ENCODE measurements at regions not wholly inside any gene's neighbourhood (a gene's known extent, or its start where the extent isn't known, plus 50 kb on each side); places are given as distances from the start of the nearest gene placed in this dataset.

- no peak for ATAC-seq (ENCODE audit: low read depth in 2 of 2)
- no peak for DNase-seq
- Mint-ChIP-seq H3K27ac (no peak overlapping the region), H3K36me3 (no peaks in the 10 kb centered on the region), H3K4me3 (no peak overlapping the region), H3K9me3 (peaks cover 0 to 3% (median 0%) of the 10 kb centered on the region in 7 donors), H3K4me1 (no peaks in the 10 kb centered on the region), H3K27me3 (peaks cover 0 to 4% (median 0%) of the 10 kb centered on the region in 3 donors)
Observed at GRCh38 chr15:61489571-61489970, 260.5 kb upstream of the RORA start.

GRCh38 chr15:61483599-61483998, 254.5 kb upstream of the RORA start:
- DNase-seq (no peak), ATAC-seq (ENCODE audit: low read depth in 2 of 2) (no peak)
- H3K9me3 Mint-ChIP-seq = peaks cover 0 to 3% (median 0%) of the 10 kb centered on the region in 7 donors
- H3K27me3 Mint-ChIP-seq = peaks cover 0 to 5% (median 4%) of the 10 kb centered on the region in 3 donors
- H3K36me3 Mint-ChIP-seq = no peaks in the 10 kb centered on the region
- H3K4me1 Mint-ChIP-seq = no peaks in the 10 kb centered on the region
- H3K27ac Mint-ChIP-seq = no peak overlapping the region
- H3K4me3 Mint-ChIP-seq = no peak overlapping the region

- Mint-ChIP-seq H3K27me3 (peaks cover 0 to 5% (median 0%) of the 10 kb centered on the region in 3 donors), H3K27ac (no peak overlapping the region), H3K36me3 (no peaks in the 10 kb centered on the region), H3K4me1 (no peaks in the 10 kb centered on the region), H3K9me3 (peaks cover 0 to 3% (median 0%) of the 10 kb centered on the region in 7 donors), H3K4me3 (no peak overlapping the region)
- ATAC-seq (ENCODE audit: low read depth in 2 of 2) = no peak
- no peak for DNase-seq
Observed at GRCh38 chr15:61481886-61482285, 252.8 kb upstream of the RORA start.

- Mint-ChIP-seq H3K36me3 (no peaks in the 10 kb centered on the region), H3K4me3 (no peak overlapping the region), H3K9me3 (no peaks in the 10 kb centered on the region), H3K27ac (no peak overlapping the region), H3K27me3 (peaks cover 0 to 5% (median 0%) of the 10 kb centered on the region in 3 donors), H3K4me1 (no peaks in the 10 kb centered on the region)
- no peak for ATAC-seq (ENCODE audit: low read depth in 2 of 2)
- DNase-seq = no peak
Observed at GRCh38 chr15:61480863-61481262, 251.8 kb upstream of the RORA start.

- Mint-ChIP-seq H3K27me3 (peaks cover 0 to 5% (median 0%) of the 10 kb centered on the region in 3 donors), H3K36me3 (no peaks in the 10 kb centered on the region), H3K4me3 (no peak overlapping the region), H3K9me3 (peaks cover 0 to under 1% (median 0%) of the 10 kb centered on the region in 7 donors), H3K27ac (no peak overlapping the region), H3K4me1 (no peaks in the 10 kb centered on the region)
- DNase-seq (no peak), ATAC-seq (ENCODE audit: low read depth in 2 of 2) (no peak)
Observed at GRCh38 chr15:61480295-61480694, 251.2 kb upstream of the RORA start.

GRCh38 chr15:61479613-61480012, 250.5 kb upstream of the RORA start:
- H3K27ac Mint-ChIP-seq = no peak overlapping the region
- peaks cover 0 to 5% (median 4%) of the 10 kb centered on the region in 3 donors for H3K27me3 Mint-ChIP-seq
- no peak for DNase-seq
- ATAC-seq (ENCODE audit: low read depth in 2 of 2) = no peak
- no peak overlapping the region for H3K4me3 Mint-ChIP-seq
- H3K9me3 Mint-ChIP-seq = peaks cover 0 to 7% (median 2%) of the 10 kb centered on the region in 7 donors
- H3K4me1 Mint-ChIP-seq = no peaks in the 10 kb centered on the region
- H3K36me3 Mint-ChIP-seq = no peaks in the 10 kb centered on the region

- H3K27me3 Mint-ChIP-seq = peaks cover 8 to 14% (median 11%) of the 10 kb centered on the region in 3 donors
- DNase-seq (no peak), ATAC-seq (ENCODE audit: low read depth in 2 of 2) (no peak)
- H3K9me3 Mint-ChIP-seq = peaks cover 0 to 11% (median 3%) of the 10 kb centered on the region in 7 donors
- no peaks in the 10 kb centered on the region for H3K4me1 Mint-ChIP-seq
- no peak overlapping the region for H3K27ac Mint-ChIP-seq
- H3K4me3 Mint-ChIP-seq = no peak overlapping the region
- H3K36me3 Mint-ChIP-seq = peaks cover 0 to 3% of the 10 kb centered on the region in 2 donors
Observed at GRCh38 chr15:61476741-61477140, 247.6 kb upstream of the RORA start.

GRCh38 chr15:61474796-61475195, 245.7 kb upstream of the RORA start:
- Mint-ChIP-seq H3K4me1 (no peaks in the 10 kb centered on the region), H3K36me3 (peaks cover 0 to 5% of the 10 kb centered on the region in 2 donors), H3K27ac (no peak overlapping the region), H3K9me3 (peaks cover 0 to 11% (median 4%) of the 10 kb centered on the region in 7 donors), H3K27me3 (peaks cover 7 to 14% (median 11%) of the 10 kb centered on the region in 3 donors), H3K4me3 (no peak overlapping the region)
- DNase-seq (no peak), ATAC-seq (ENCODE audit: low read depth in 2 of 2) (no peak)

- peaks cover 0 to 10% (median under 1%) of the 10 kb centered on the region in 3 donors for H3K27me3 Mint-ChIP-seq
- H3K27ac Mint-ChIP-seq = no peak overlapping the region
- H3K9me3 Mint-ChIP-seq = peaks cover 0 to 4% (median 0%) of the 10 kb centered on the region in 7 donors
- no peak for DNase-seq
- no peaks in the 10 kb centered on the region for H3K4me1 Mint-ChIP-seq
- ATAC-seq (ENCODE audit: low read depth in 2 of 2) = no peak
- peaks cover 0 to 5% of the 10 kb centered on the region in 2 donors for H3K36me3 Mint-ChIP-seq
- H3K4me3 Mint-ChIP-seq = no peak overlapping the region
Observed at GRCh38 chr15:61467823-61468222, 238.7 kb upstream of the RORA start.

- peaks cover 0 to 2% (median 0%) of the 10 kb centered on the region in 7 donors for H3K9me3 Mint-ChIP-seq
- H3K4me3 Mint-ChIP-seq = no peak overlapping the region
- no peaks in the 10 kb centered on the region for H3K36me3 Mint-ChIP-seq
- no peaks in the 10 kb centered on the region for H3K4me1 Mint-ChIP-seq
- peaks cover 0 to 6% (median 1%) of the 10 kb centered on the region in 3 donors for H3K27me3 Mint-ChIP-seq
- ATAC-seq (ENCODE audit: low read depth in 2 of 2) = no peak
- no peak overlapping the region for H3K27ac Mint-ChIP-seq
- DNase-seq = no peak
Observed at GRCh38 chr15:61459785-61460707, 230.9 kb upstream of the RORA start.

GRCh38 chr15:61457050-61457733, 228.1 kb upstream of the RORA start:
- Mint-ChIP-seq H3K27me3 (peaks cover 0 to 6% (median 0%) of the 10 kb centered on the region in 3 donors), H3K27ac (no peak overlapping the region), H3K36me3 (no peaks in the 10 kb centered on the region), H3K4me1 (no peaks in the 10 kb centered on the region), H3K9me3 (peaks cover 0 to 11% (median 2%) of the 10 kb centered on the region in 7 donors), H3K4me3 (no peak overlapping the region)
- no peak for DNase-seq
- ATAC-seq (ENCODE audit: low read depth in 2 of 2) = no peak

- DNase-seq (no peak), ATAC-seq (ENCODE audit: low read depth in 2 of 2) (no peak)
- Mint-ChIP-seq H3K4me3 (no peak overlapping the region), H3K27me3 (no peaks in the 10 kb centered on the region), H3K36me3 (no peaks in the 10 kb centered on the region), H3K27ac (no peak overlapping the region), H3K4me1 (no peaks in the 10 kb centered on the region), H3K9me3 (peaks cover 0 to 20% (median 2%) of the 10 kb centered on the region in 7 donors)
Observed at GRCh38 chr15:61449186-61449702, 220.1 kb upstream of the RORA start.

- Mint-ChIP-seq H3K36me3 (no peaks in the 10 kb centered on the region), H3K4me1 (no peaks in the 10 kb centered on the region), H3K9me3 (peaks cover 0 to 16% (median 0%) of the 10 kb centered on the region in 7 donors), H3K27me3 (peaks cover 0 to under 1% (median 0%) of the 10 kb centered on the region in 3 donors), H3K4me3 (no peak overlapping the region), H3K27ac (no peak overlapping the region)
- DNase-seq = no peak
- no peak for ATAC-seq (ENCODE audit: low read depth in 2 of 2)
Observed at GRCh38 chr15:61447981-61448380, 218.9 kb upstream of the RORA start.

All from naive B cell (primary cell).